ENCODE measurements at regions not wholly inside any gene's neighbourhood (a gene's known extent, or its start where the extent isn't known, plus 50 kb on each side); places are given as distances from the start of the nearest gene placed in this dataset.

DNA sequence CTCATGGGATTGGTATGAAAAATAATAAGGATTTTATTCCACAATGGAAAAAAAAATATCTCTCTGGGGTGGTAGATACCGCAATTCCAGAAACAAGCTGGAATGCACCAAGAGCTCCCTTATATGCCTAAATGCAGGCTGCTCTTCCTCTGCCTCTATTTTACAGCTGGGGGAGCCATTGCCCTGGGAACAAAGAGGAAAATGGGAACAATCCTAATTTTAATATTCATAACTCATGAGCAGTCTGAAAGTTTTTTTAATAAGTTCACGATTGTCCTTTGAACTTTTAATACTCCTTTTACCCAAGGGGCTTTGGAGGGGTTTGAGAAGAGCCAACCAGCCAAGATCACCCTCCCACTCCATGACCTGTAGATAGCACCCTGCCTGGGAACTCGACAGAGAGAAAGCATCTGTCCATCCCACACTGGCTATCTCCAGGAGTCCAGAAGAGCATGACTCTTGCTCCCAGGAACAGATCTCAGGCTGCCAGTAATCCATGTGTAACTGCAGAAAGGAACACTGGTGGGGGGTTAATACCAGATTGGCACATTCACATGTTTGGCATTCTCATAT lies 74.7 kb downstream of the CD83 start:
- no peak for ATAC-seq (ENCODE audit: low read depth)
- TF ChIP-seq, protein P1, sequence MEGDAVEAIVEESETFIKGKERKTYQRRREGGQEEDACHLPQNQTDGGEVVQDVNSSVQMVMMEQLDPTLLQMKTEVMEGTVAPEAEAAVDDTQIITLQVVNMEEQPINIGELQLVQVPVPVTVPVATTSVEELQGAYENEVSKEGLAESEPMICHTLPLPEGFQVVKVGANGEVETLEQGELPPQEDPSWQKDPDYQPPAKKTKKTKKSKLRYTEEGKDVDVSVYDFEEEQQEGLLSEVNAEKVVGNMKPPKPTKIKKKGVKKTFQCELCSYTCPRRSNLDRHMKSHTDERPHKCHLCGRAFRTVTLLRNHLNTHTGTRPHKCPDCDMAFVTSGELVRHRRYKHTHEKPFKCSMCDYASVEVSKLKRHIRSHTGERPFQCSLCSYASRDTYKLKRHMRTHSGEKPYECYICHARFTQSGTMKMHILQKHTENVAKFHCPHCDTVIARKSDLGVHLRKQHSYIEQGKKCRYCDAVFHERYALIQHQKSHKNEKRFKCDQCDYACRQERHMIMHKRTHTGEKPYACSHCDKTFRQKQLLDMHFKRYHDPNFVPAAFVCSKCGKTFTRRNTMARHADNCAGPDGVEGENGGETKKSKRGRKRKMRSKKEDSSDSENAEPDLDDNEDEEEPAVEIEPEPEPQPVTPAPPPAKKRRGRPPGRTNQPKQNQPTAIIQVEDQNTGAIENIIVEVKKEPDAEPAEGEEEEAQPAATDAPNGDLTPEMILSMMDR (IDR thresholded peaks at IDR 0.05; ENCODE audit: poor library complexity, severe bottlenecking): peak; percentile 5
- Histone ChIP-seq H3K4me1 (ENCODE audit: insufficient read depth, poor library complexity, severe bottlenecking) (no peaks in the 10 kb centered on the region), H3K4me3 (ENCODE audit: severe bottlenecking) (no peak overlapping the region), H3K36me3 (ENCODE audit: low read depth) (no peaks in the 10 kb centered on the region), H3K9me3 (ENCODE audit: severe bottlenecking) (no peaks in the 10 kb centered on the region), H3K27me3 (ENCODE audit: insufficient read depth, poor library complexity, severe bottlenecking) (no peaks in the 10 kb centered on the region), H3K27ac (ENCODE audit: poor library complexity, severe bottlenecking) (no peak overlapping the region)
- no peak for DNase-seq (ENCODE audit: low spot score)

DNA sequence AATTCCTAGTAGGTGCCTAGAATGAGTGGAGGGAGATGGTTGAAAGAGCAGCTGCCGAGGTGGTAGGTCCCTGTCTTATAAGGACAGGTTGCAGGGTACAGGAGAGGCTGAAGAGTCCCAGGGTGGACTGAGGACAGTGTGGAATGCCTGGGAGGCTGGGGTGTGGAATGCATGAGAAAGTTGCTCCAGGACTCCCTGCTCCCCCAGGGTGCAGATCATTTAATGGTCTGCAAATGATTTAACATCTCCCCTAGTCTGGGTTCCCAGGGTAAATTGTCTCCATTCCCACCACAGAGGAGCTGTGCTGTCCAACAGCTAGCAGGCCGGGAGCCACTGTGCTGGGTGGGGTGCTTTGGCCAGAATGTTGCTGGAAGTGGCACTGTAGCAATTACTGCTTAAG lies 76.0 kb downstream of the CD83 start:
- no peaks in the 10 kb centered on the region for H3K27me3 ChIP-seq (ENCODE audit: insufficient read depth, poor library complexity, severe bottlenecking)
- no peaks in the 10 kb centered on the region for H3K36me3 ChIP-seq (ENCODE audit: low read depth)
- no peak overlapping the region for H3K4me3 ChIP-seq (ENCODE audit: severe bottlenecking)
- no peak for DNase-seq (ENCODE audit: low spot score)
- TF ChIP-seq, protein P1 (IDR thresholded peaks at IDR 0.05; ENCODE audit: poor library complexity, severe bottlenecking): no peak
- H3K4me1 ChIP-seq (ENCODE audit: insufficient read depth, poor library complexity, severe bottlenecking): no peaks in the 10 kb centered on the region
- ATAC-seq (ENCODE audit: low read depth): no peak
- no peaks in the 10 kb centered on the region for H3K9me3 ChIP-seq (ENCODE audit: severe bottlenecking)
- no peak overlapping the region for H3K27ac ChIP-seq (ENCODE audit: poor library complexity, severe bottlenecking)

DNA sequence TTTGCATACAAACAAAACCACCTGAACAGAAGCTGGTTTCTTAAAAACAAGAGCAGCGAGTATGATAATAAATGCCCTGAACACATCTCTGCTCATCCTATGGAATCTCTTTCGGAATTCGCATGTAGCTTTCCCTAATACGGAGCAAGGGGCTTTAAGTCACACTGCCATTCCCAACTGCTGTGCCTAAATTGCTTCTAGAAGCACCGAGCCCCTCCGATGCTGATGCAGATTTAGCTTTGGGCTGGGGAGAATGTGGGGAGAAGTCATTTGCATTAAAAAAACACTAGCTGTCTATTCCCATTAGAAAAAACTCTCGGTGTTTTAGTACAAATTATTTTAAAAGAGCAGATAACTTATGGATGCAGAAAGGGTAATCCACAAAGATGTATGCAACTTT lies 76.9 kb downstream of the CD83 start:
- Histone ChIP-seq H3K4me3 (ENCODE audit: severe bottlenecking) (no peak overlapping the region), H3K27ac (ENCODE audit: poor library complexity, severe bottlenecking) (no peak overlapping the region), H3K9me3 (ENCODE audit: severe bottlenecking) (no peaks in the 10 kb centered on the region), H3K27me3 (ENCODE audit: insufficient read depth, poor library complexity, severe bottlenecking) (no peaks in the 10 kb centered on the region), H3K4me1 (ENCODE audit: insufficient read depth, poor library complexity, severe bottlenecking) (no peaks in the 10 kb centered on the region), H3K36me3 (ENCODE audit: low read depth) (no peaks in the 10 kb centered on the region)
- DNase-seq (ENCODE audit: low spot score) (no peak), ATAC-seq (ENCODE audit: low read depth) (no peak)
- TF ChIP-seq, protein P1 (IDR thresholded peaks at IDR 0.05; ENCODE audit: poor library complexity, severe bottlenecking): no peak

DNA sequence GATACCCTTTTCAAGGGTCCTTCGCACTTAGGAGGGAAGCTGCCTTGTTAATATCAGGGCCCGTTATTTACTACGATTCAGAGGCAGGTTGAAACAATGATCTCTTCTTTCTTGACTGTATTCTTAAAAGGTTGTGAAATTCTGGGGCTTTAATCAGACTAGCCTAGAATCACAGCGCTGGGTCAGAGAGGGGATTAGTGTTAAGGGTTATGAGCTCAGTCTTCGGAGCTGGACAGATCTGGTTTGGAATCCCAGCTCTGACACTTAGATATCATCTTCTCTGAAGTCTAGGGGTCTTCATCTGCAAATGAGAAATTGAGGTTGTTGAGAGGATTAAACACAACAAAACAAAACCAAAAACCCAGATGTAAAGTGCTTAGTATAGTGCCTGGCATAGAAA lies 77.4 kb downstream of the CD83 start:
- H3K4me3 ChIP-seq (ENCODE audit: severe bottlenecking): no peak overlapping the region
- TF ChIP-seq, protein P1 (IDR thresholded peaks at IDR 0.05; ENCODE audit: poor library complexity, severe bottlenecking): no peak
- H3K4me1 ChIP-seq (ENCODE audit: insufficient read depth, poor library complexity, severe bottlenecking): no peaks in the 10 kb centered on the region
- DNase-seq (ENCODE audit: low spot score): no peak
- H3K27me3 ChIP-seq (ENCODE audit: insufficient read depth, poor library complexity, severe bottlenecking): no peaks in the 10 kb centered on the region
- no peaks in the 10 kb centered on the region for H3K36me3 ChIP-seq (ENCODE audit: low read depth)
- no peak for ATAC-seq (ENCODE audit: low read depth)
- no peaks in the 10 kb centered on the region for H3K9me3 ChIP-seq (ENCODE audit: severe bottlenecking)
- no peak overlapping the region for H3K27ac ChIP-seq (ENCODE audit: poor library complexity, severe bottlenecking)

DNA sequence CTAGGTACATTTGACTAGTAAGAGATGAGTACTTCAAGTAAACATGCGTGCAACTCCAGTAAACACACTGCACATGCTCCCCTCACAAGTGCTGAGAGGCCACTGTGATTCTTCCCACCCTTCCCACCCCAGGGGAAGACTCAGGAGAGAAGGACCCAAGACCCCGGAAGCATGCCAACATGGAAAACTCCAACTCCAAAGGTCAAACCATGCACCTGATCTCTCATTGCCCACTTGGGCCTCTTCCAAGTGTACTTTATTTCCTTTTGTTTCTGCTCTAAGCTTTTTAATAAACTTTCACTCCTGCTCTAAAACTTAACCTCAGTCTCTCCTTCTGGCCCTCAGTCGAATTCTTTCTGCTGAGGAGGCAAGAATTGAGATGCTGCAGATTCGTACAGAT lies 78.5 kb downstream of the CD83 start:
- Histone ChIP-seq H3K9me3 (ENCODE audit: severe bottlenecking) (no peaks in the 10 kb centered on the region), H3K36me3 (ENCODE audit: low read depth) (no peaks in the 10 kb centered on the region), H3K27me3 (ENCODE audit: insufficient read depth, poor library complexity, severe bottlenecking) (no peaks in the 10 kb centered on the region), H3K27ac (ENCODE audit: poor library complexity, severe bottlenecking) (no peak overlapping the region), H3K4me3 (ENCODE audit: severe bottlenecking) (no peak overlapping the region), H3K4me1 (ENCODE audit: insufficient read depth, poor library complexity, severe bottlenecking) (no peaks in the 10 kb centered on the region)
- ATAC-seq (ENCODE audit: low read depth) (no peak), DNase-seq (ENCODE audit: low spot score) (no peak)
- TF ChIP-seq, protein P1 (IDR thresholded peaks at IDR 0.05; ENCODE audit: poor library complexity, severe bottlenecking): no peak
